GM12891 (cell line): ENCODE measurements at regions not wholly inside any gene's neighbourhood (a gene's known extent, or its start where the extent isn't known, plus 50 kb on each side); places are given as distances from the start of the nearest gene placed in this dataset.
"Not testable (repeated sequence)": the region's sequence is repeated elsewhere in the genome, so short reads cannot be mapped to it uniquely, and the experiment has no call there.

Source experiments
- DNase-seq: peaks from one replicate; pipeline ENCODE4 v3.0.0; 2011; ENCODE audit warnings: low spot score; ENCODE audit not compliant: insufficient read length
- FAIRE-seq: peaks from 2 replicates; lab custom pipeline; 2011; peaks lifted over from hg19 to GRCh38; lab: Jason Lieb, UNC
- PAX5 ChIP-seq: IDR thresholded peaks from 2 replicates; pipeline ENCODE4 v1.6.1; 2011; ENCODE audit warnings: low read length, moderate library complexity, mild to moderate bottlenecking; ENCODE audit not compliant: insufficient read depth, severe bottlenecking
- POLR2A ChIP-seq: IDR thresholded peaks from 2 replicates; pipeline ENCODE4 v1.6.1; 2011; ENCODE audit warnings: low read depth, low read length, control low read depth
- POLR2AphosphoS5 ChIP-seq: IDR thresholded peaks from 2 replicates; pipeline ENCODE4 v1.6.1; 2011; ENCODE audit warnings: low read depth, low read length, control low read depth
- POU2F2 ChIP-seq: IDR thresholded peaks from 2 replicates; pipeline ENCODE4 v1.6.1; 2011; ENCODE audit warnings: low read depth, mild to moderate bottlenecking, control low read depth, low read length, moderate library complexity
- SPI1 ChIP-seq: IDR thresholded peaks from 2 replicates; pipeline ENCODE4 v1.6.1; 2011; ENCODE audit warnings: low read depth, low read length, control low read depth
- TAF1 ChIP-seq: IDR thresholded peaks from 2 replicates; pipeline ENCODE4 v1.6.1; 2011; ENCODE audit warnings: low read depth, low read length, control low read depth

DNA sequence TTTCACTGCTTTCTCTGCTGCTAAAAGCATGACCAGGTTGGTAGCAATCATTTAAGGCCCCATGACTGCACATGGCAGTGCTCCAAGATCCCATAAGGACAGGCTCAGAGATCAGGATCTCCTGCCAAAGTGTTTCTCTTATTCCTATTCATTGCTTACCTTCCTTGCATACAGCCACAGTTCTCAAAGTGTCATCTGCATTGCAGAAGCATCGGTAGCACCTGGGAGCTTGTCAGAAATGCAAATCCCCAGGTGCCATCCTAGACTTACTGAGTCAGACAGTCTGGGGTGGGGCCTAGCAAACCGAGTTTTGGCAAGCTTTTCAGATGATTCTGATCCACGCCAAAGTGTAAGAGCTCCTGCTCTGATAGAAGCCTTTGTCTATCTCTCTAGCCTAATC, 489.0 kb upstream of the AUTS2 start:
- no peak for DNase-seq
- no peak for FAIRE-seq
- no peak for TF ChIP-seq TAF1
- no peak for TF ChIP-seq POLR2AphosphoS5
- TF ChIP-seq SPI1, result no peak

DNA sequence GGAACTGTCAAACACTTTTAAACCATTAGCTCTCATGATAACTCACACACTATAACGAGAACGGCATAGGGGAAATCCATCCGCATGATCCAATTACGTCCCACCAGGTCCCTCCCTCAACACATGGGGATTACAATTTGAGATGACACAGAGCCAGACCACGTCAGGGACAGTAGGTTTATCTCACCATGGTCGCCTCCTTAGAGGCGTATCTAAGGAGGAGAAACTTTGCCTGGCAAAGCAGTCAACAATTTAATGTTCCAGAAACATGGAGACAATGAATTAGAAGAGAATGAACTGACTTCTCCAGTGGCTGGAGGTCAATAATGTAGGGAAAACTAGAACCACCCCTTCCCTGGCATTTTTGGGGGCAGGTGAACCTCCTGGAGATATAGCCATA, 488.4 kb upstream of the AUTS2 start:
- FAIRE-seq (no peak), DNase-seq (no peak)
- TF ChIP-seq SPI1, result no peak
- no peak for TF ChIP-seq TAF1
- TF ChIP-seq POLR2A, result no peak
- no peak for TF ChIP-seq POU2F2
- TF ChIP-seq PAX5, result no peak
- TF ChIP-seq POLR2AphosphoS5, result no peak

DNA sequence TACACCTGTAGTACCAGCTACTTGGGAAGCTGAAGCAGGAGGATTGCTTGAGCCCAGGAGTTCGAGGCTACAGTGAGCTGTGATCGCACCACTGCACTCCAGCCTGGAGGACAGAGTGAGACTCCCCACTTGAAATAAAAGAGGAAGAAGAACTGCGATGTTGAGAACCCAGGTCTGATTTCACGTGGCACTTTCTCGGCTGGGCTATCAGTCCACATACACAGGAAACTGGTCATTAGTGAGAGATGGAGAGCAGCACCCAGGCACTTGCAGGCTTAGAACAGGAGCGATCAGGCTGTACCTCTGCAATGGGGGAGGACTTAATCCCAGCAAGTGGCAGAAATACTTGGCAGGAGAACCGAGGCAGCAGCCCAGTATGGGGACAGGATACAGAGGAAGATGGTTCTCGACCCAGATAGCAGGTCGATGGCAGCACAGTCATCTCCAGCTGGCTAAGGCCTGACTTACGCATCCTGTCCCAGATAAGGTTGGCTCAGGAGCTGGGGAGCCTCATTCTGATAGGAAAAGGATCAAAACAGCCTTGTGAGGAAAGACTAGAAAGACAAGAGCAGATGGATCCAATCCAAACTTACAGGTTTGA, 487.7 kb upstream of the AUTS2 start:
- no peak for TF ChIP-seq POLR2A
- no peak for TF ChIP-seq TAF1
- no peak for TF ChIP-seq SPI1
- no peak for TF ChIP-seq PAX5
- no peak for TF ChIP-seq POLR2AphosphoS5
- no peak for TF ChIP-seq POU2F2
- FAIRE-seq (no peak), DNase-seq (no peak)

DNA sequence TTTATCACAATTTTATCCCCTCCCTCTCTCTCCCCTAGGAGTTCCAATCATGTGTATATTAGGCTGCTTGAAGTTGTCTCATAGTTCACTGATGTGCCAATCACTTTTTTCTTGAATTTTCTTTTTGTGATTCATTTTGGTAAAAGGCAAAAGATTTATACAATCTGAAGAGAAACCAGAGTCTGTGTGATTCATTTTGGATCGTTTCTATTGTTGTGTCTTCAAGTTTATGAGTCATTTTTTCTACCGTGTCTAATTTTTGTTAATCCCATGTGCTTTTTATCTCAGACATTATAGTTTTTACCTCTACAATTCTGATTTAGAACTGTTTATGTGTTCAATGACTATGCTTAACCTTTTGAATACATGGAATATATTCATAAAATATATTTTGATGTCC, 483.9 kb upstream of the AUTS2 start:
- FAIRE-seq (no peak), DNase-seq (no peak)
- TF ChIP-seq POU2F2 (no peak), SPI1 (no peak), POLR2A (no peak)

DNA sequence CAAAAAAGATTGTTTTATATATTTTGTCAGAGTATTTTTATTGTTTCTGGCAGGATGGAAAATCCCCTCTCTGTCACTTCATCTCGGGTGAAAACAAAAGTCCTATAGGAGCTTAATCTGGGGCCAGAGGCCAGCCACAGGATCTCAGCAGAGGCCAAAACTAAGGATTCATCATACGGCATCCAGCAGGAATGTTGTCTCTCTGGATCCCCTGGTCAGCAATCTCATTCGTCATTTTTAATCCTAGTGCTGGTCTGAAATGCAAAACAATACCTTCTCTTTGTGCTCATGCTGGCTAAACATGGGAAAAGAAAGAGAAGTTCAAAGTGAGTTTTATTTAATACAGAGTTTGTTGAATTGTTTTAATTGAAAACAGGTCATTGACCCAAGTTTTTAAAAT, 482.5 kb upstream of the AUTS2 start:
- no peak for FAIRE-seq
- no peak for TF ChIP-seq TAF1
- no peak for TF ChIP-seq POU2F2
- no peak for TF ChIP-seq PAX5
- TF ChIP-seq POLR2A, result no peak
- DNase-seq, result no peak

DNA sequence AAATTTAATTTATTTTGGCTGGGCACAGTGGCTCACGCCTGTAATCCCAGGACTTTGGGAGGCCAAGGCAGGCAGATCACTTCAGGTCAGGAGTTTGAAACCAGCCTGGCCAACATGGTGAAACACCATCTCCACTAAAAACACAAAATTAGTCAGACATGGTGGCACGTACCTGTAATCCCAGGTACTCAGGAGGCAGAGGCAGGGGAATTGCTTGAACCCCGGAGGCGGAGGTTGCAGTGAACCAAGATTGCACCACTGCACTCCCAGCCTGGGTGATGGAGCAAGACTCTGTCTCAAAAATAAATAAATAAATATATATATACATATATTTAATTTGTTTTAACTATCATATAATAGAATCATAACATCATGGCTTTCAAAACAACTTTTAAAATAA, 482.1 kb upstream of the AUTS2 start:
- not testable (repeated sequence) for FAIRE-seq, DNase-seq

DNA sequence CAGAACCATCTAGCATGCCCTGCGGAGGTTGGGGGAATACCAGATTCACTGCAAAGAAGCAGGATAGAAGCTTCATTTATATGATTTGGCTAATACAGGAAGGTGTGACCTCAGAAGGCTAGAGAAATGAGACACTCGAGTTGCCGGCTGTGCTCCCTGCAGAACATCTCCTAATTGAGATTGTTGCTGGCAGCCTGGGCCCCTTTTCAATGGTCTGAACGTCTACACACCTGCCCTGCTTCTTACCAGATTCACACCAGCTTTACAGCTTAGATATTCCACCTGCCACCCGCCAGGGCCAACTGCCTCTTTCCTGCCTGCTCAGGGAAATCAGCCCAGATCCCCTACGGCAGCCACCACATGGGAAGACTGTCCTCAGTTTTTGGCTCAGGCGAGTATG, 475.3 kb upstream of the AUTS2 start:
- no peak for TF ChIP-seq POLR2A
- no peak for TF ChIP-seq TAF1
- FAIRE-seq, result no peak

DNA sequence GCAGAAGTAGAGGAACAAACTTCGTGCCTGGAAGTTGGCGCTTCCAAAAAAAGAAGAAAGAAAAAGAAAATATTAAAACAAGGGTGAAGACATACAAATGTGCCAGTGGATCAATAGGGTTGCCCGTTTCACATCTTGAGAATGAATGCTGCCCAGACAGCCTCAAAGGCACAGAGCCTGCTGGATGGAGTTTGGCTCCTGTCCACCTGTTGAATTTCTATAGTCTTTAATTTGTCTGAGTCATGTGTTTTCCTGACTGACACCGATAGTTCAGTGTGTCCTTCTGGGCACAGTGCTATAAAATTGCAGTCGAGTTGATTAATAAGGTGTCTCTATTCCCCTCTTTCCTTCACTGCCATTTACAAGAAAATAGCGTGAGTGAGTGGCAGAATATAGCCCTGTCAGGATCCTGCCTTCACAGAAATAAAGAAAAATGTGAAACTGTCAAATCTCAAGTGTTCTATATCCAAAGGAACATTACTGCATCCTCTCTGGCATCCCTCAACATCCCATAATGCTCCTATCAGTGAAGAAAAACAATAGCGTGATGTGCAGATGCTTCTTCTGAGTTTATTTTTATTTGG, 471.3 kb upstream of the AUTS2 start:
- FAIRE-seq, result no peak
- TF ChIP-seq PAX5 (no peak), POLR2A (no peak)
- no peak for DNase-seq

More for the DNA sequence above, 475.3 kb upstream of the AUTS2 start:
- DNase-seq, result no peak

DNA sequence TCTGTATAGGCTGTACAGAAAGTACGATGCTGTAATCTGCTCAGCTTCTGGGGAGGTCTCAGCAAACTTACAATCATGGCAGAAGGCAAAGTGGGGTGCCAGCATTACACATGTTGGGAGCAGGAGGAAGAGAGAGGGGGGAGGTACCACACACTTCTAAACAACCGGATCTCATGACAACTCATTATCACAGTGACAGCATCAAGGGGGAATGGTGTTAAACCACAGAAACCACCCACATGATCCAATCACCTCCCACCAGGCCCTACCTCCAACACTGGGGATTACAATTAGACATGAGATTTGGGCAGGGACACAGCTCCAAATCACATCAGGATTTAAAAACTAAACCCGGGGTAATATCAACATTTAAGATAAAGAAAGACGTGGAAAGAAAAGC, 468.8 kb upstream of the AUTS2 start:
- no peak for TF ChIP-seq SPI1
- no peak for TF ChIP-seq POLR2AphosphoS5
- no peak for TF ChIP-seq POU2F2
- no peak for TF ChIP-seq PAX5
- TF ChIP-seq POLR2A, result no peak
- no peak for TF ChIP-seq TAF1
- FAIRE-seq, result no peak
- DNase-seq, result no peak

DNA sequence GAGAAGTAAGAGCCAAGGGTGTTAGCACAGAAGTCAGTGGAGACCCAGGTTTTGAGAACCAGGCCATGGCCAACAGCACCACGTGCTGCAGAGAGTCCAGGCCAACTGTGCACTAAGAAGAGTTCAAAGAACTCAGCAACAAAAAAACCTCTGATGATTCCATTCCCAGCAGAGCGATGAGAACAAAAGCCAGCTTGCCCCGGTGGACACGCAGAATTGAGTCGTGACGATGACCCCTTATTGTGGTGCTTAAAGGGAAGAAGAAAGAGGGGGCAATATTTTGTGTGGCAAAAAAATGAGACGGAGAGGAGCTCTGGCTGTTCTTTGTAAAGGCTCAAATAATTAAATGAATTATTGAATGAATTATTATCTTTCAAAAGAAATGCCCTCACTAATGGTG, 468.3 kb upstream of the AUTS2 start:
- FAIRE-seq, result no peak
- DNase-seq, result no peak
- TF ChIP-seq TAF1 (no peak), PAX5 (no peak), POLR2A (no peak), SPI1 (no peak), POLR2AphosphoS5 (no peak), POU2F2 (no peak)

DNA sequence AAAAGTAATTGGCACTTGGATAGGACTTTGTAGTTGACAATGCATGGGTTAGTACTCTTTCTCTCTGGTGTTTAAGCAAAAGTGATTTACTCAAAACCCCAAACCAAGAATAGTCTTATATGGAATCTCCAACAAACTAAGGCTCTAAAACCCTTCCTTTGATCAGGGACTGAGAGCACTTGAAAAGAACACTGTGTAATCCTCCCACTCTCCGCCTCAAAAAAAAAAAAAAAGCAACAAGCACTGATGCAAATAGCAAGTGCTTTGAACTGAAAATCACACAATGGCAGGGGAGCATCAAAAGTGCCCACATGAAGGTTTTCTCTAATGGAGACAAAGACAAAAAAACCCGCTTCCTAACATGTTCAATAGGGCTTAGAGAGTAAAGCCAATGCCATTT, 467.9 kb upstream of the AUTS2 start:
- FAIRE-seq (no peak), DNase-seq (no peak)
- no peak for TF ChIP-seq POU2F2
- TF ChIP-seq SPI1, result no peak
- no peak for TF ChIP-seq PAX5
- TF ChIP-seq POLR2AphosphoS5, result no peak
- no peak for TF ChIP-seq TAF1
- TF ChIP-seq POLR2A, result no peak
